Nephron progenitor cell (in vitro differentiated cells): ENCODE measurements at regions not wholly inside any gene's neighbourhood (a gene's known extent, or its start where the extent isn't known, plus 50 kb on each side); places are given as distances from the start of the nearest gene placed in this dataset.

Experiments used
- DNase-seq: peaks from one replicate; pipeline ENCODE4 v3.0.0; 2021
- H3K27ac Mint-ChIP-seq: 2 replicates; pipeline ENCODE4 v1.8.0; 2021; ENCODE audit warnings: mild to moderate bottlenecking, moderate library complexity, mixed read lengths
- H3K27me3 Mint-ChIP-seq: 2 replicates; pipeline ENCODE4 v1.8.0; 2021; ENCODE audit warnings: mild to moderate bottlenecking, low read depth, mixed read lengths; ENCODE audit not compliant: poor library complexity
- H3K36me3 Mint-ChIP-seq: 2 replicates; pipeline ENCODE4 v1.8.0; 2021; ENCODE audit warnings: low read depth, mixed read lengths
- H3K4me1 Mint-ChIP-seq: 2 replicates; pipeline ENCODE4 v1.8.0; 2021; ENCODE audit warnings: mixed read lengths
- H3K4me3 Mint-ChIP-seq: 2 replicates; pipeline ENCODE4 v1.8.0; 2021; ENCODE audit warnings: mild to moderate bottlenecking, moderate library complexity, mixed read lengths
- H3K9me3 Mint-ChIP-seq: 2 replicates; pipeline ENCODE4 v1.8.0; 2021; ENCODE audit warnings: mild to moderate bottlenecking, moderate library complexity, mixed read lengths
- CTCF ChIP-seq: fragments of 200-600 bp; sonication (generic); IDR thresholded peaks from 2 replicates; pipeline ENCODE4 v1.5.0; 2021; ENCODE audit warnings: antibody characterized with exemption

- Mint-ChIP-seq H3K27me3 (no peaks in the 10 kb centered on the region), H3K4me1 (no peaks in the 10 kb centered on the region), H3K9me3 (no peaks in the 10 kb centered on the region), H3K36me3 (no peaks in the 10 kb centered on the region), H3K4me3 (no peak overlapping the region), H3K27ac (no peak overlapping the region)
- TF ChIP-seq CTCF = no peak
- no peak for DNase-seq
These were observed 356.2 kb downstream of the CBLN2 start for GRCh38 chr18:72187956-72188355.

GRCh38 chr18:72181241-72181764, 362.8 kb downstream of the CBLN2 start:
- Mint-ChIP-seq H3K27ac (no peak overlapping the region), H3K4me3 (no peak overlapping the region), H3K4me1 (no peaks in the 10 kb centered on the region), H3K9me3 (peaks cover 8% of the 10 kb centered on the region), H3K27me3 (no peaks in the 10 kb centered on the region), H3K36me3 (no peaks in the 10 kb centered on the region)
- DNase-seq = no peak
- no peak for TF ChIP-seq CTCF

GRCh38 chr18:72180689-72181088, 363.5 kb downstream of the CBLN2 start:
- Mint-ChIP-seq H3K36me3 (no peaks in the 10 kb centered on the region), H3K4me3 (no peak overlapping the region), H3K27me3 (no peaks in the 10 kb centered on the region), H3K9me3 (peaks cover 8% of the 10 kb centered on the region), H3K27ac (no peak overlapping the region), H3K4me1 (no peaks in the 10 kb centered on the region)
- DNase-seq = no peak
- no peak for TF ChIP-seq CTCF

- Mint-ChIP-seq H3K4me1 (no peaks in the 10 kb centered on the region), H3K27ac (no peak overlapping the region), H3K4me3 (no peak overlapping the region), H3K27me3 (no peaks in the 10 kb centered on the region), H3K9me3 (peaks cover 3% of the 10 kb centered on the region), H3K36me3 (no peaks in the 10 kb centered on the region)
- no peak for TF ChIP-seq CTCF
- no peak for DNase-seq
These were observed 369.0 kb downstream of the CBLN2 start for GRCh38 chr18:72174972-72175649.

- Mint-ChIP-seq H3K4me1 (no peaks in the 10 kb centered on the region), H3K27me3 (no peaks in the 10 kb centered on the region), H3K9me3 (peaks cover 3% of the 10 kb centered on the region), H3K27ac (no peak overlapping the region), H3K4me3 (no peak overlapping the region), H3K36me3 (no peaks in the 10 kb centered on the region)
- TF ChIP-seq CTCF = no peak
- DNase-seq = no peak
These were observed 372.5 kb downstream of the CBLN2 start for GRCh38 chr18:72171596-72171995.

- no peaks in the 10 kb centered on the region for H3K4me1 Mint-ChIP-seq
- no peak overlapping the region for H3K4me3 Mint-ChIP-seq
These were observed 382.5 kb downstream of the CBLN2 start for GRCh38 chr18:72161691-72162090.

More at GRCh38 chr18:72161691-72162090, 382.5 kb downstream of the CBLN2 start:
- DNase-seq = no peak
- Mint-ChIP-seq H3K36me3 (no peaks in the 10 kb centered on the region), H3K9me3 (no peaks in the 10 kb centered on the region), H3K27me3 (no peaks in the 10 kb centered on the region), H3K27ac (no peak overlapping the region)
- TF ChIP-seq CTCF = no peak
